Fibroblast of mammary gland (primary cell): ENCODE measurements at regions not wholly inside any gene's neighbourhood (a gene's known extent, or its start where the extent isn't known, plus 50 kb on each side); places are given as distances from the start of the nearest gene placed in this dataset.

ENCODE experiments used
- DNase-seq: peaks from one replicate; pipeline ENCODE4 v3.0.0-alpha.2; 2010; ENCODE audit warnings: low read depth
- H3K4me3 ChIP-seq: 2 replicates; pipeline ENCODE4 v1.5.1; 2011; ENCODE audit warnings: low read depth, mild to moderate bottlenecking, low read length, moderate library complexity; ENCODE audit not compliant: control insufficient read depth
- TF ChIP-seq, protein P1 (sequence below): conservative IDR thresholded peaks from 2 replicates; pipeline ENCODE4 v1.5.1; 2011; ENCODE audit warnings: low read depth, low read length, inconsistent platforms; ENCODE audit not compliant: control insufficient read depth, insufficient read depth

DNA sequence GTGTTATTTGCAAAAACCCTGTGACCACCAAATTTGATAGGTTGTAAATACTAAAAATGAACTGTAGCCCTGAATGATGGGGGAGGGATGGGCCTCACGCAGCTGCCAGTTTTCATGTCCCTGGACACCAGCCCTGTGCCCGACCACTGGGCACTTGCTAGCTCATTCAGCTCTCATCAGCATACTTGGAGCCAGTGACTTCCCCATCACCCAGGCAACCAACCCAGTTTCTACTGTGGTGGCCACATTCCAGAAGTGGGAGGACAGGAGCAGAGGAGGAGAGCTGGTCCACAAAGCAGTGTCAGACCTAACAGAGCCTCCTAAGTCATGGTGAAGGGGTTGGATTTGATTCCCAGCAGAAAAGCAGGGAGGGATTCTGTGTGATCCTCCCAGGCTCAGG is 128.2 kb downstream of the CPEB2 start:
- DNase-seq = no peak
- TF ChIP-seq, protein P1, sequence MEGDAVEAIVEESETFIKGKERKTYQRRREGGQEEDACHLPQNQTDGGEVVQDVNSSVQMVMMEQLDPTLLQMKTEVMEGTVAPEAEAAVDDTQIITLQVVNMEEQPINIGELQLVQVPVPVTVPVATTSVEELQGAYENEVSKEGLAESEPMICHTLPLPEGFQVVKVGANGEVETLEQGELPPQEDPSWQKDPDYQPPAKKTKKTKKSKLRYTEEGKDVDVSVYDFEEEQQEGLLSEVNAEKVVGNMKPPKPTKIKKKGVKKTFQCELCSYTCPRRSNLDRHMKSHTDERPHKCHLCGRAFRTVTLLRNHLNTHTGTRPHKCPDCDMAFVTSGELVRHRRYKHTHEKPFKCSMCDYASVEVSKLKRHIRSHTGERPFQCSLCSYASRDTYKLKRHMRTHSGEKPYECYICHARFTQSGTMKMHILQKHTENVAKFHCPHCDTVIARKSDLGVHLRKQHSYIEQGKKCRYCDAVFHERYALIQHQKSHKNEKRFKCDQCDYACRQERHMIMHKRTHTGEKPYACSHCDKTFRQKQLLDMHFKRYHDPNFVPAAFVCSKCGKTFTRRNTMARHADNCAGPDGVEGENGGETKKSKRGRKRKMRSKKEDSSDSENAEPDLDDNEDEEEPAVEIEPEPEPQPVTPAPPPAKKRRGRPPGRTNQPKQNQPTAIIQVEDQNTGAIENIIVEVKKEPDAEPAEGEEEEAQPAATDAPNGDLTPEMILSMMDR = no peak
- H3K4me3 ChIP-seq = no peak overlapping the region

DNA sequence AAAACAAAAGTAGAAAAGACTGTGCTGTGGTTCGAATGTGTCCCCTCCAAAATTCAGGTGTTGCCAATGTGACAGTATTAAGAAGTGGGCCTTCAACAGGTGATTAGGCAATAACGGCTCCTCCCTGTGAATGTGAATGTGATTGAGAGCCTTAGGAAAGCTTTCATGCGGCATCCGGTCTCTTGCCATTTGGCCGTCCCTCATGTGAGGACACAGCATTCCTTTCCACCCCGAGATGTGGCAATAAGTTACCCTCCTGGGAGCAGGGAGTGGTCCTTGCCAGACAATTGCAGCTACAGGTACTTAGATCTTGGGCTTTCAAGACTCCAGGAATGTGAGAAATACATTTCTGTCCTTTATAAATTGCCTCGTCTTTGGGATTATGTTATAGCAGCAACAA is 129.3 kb downstream of the CPEB2 start:
- no peak overlapping the region for H3K4me3 ChIP-seq
- TF ChIP-seq, protein P1 = no peak
- no peak for DNase-seq

DNA sequence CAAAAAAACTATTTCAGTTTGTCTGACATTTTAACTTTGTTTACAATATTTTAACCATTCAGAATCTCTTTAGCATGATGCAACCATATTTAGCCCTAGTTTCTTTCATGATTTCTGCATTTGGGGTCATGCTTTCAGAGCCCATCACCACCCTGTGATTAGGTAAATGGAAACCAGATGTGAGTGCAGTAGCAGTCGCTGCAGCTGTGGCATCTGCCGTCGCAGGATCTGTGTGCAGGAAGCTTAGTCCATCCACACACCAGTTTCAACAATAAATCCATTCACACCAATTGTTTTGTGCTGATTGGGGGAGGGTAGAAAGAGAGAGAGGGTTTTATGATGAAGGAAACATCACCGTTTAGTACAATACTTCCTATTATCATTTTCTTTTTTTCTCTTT is 130.5 kb downstream of the CPEB2 start:
- no peak overlapping the region for H3K4me3 ChIP-seq
- TF ChIP-seq, protein P1 = no peak
- DNase-seq = peak; percentile 9

DNA sequence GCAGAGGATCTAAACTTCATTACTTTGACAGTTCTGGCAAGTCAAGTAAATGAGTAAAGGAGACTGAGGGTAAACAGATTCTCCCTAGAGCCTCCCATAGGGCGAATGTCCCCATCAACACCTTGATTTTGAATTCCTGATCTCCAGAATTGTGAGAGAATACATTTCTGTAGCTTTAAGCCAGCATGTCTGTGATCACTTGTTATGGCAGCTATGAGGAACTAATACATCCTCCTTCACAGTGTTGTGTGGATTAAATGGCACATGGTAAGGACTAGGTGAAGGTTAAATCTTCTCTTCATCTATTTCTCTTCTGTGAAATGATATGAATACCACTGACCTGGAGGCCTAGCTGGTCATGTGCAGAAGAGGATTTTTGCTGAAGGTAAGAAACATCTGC is 137.3 kb downstream of the CPEB2 start:
- TF ChIP-seq, protein P1 = no peak
- DNase-seq = no peak
- H3K4me3 ChIP-seq = no peak overlapping the region

DNA sequence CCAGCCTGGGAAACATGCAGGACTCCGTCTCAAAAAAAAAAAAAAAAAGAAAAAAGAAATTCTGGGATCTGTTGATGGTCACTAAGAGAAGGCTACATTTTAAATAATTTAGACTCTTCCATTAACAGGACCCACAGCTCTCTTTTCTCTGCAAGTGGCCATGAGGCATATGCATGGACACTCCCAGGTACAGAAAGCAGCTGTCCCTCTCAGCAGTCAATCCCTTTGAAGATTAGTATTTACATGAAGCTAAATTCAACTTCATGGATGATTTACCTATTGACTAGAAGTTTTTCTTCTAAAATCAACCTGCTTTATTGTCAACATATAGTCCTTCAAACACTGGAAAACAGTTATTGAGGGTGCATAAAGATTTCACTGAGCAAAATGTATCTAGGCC is 139.9 kb downstream of the CPEB2 start:
- TF ChIP-seq, protein P1 = no peak
- H3K4me3 ChIP-seq = no peak overlapping the region
- DNase-seq = no peak

DNA sequence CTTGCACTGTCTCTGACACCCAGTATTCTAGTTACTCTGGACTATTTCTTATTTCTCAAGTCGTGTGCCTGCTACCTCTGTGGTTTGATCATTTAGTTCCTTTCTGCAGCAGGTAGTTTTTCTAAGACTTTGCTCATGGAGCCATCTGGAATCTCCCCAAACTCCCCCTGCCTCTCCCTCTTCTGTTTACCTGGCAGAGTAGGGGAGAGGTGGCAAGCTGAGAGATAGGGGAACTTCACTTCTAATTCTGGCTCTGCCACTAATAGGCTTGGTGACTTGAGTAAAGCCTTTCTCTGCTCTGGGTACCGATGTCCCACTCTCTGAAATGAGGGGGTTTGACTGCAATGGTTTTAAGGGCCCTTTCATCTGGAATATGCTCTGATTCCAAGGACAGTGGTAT is 141.3 kb downstream of the CPEB2 start:
- no peak for DNase-seq
- H3K4me3 ChIP-seq = no peak overlapping the region
- TF ChIP-seq, protein P1 = no peak
